Activated B cell treated with CpG ODN at 0.5 μM for 24 hours (primary cell): ENCODE measurements at regions not wholly inside any gene's neighbourhood (a gene's known extent, or its start where the extent isn't known, plus 50 kb on each side); places are given as distances from the start of the nearest gene placed in this dataset.
"Not testable (repeated sequence)": the region's sequence is repeated elsewhere in the genome, so short reads cannot be mapped to it uniquely, and the experiment has no call there.

Experiments
- ATAC-seq: fragments of 200-7000 bp; cut with Tn5 transposase; one replicate; pipeline ENCODE4 v1.10.0; 2021; ENCODE audit warnings: low read depth, mild to moderate bottlenecking, moderate library complexity
- CTCF ChIA-PET: fragments of 350-600 bp; sonication (Branson Sonifier 250); formaldehyde crosslinking; loops from one replicate; lab custom pipeline; 2021; ENCODE audit warnings: antibody characterized with exemption; lab: Charles Lee
- POLR2A ChIA-PET: fragments of 350-600 bp; sonication (Branson Sonifier 250); formaldehyde crosslinking; loops from one replicate; lab custom pipeline; 2021; ENCODE audit warnings: antibody characterized with exemption; lab: Charles Lee
- DNase-seq: peaks from one replicate; pipeline ENCODE4 v3.0.0; 2022
- H3K27ac Mint-ChIP-seq: one replicate; pipeline ENCODE4 v1.8.0; 2020; ENCODE audit warnings: mixed read lengths
- H3K27me3 Mint-ChIP-seq: one replicate; pipeline ENCODE4 v1.8.0; 2021; ENCODE audit warnings: mixed read lengths
- H3K36me3 Mint-ChIP-seq: one replicate; pipeline ENCODE4 v1.8.0; 2021; ENCODE audit warnings: low read depth, mixed read lengths
- H3K4me1 Mint-ChIP-seq: one replicate; pipeline ENCODE4 v1.8.0; 2021; ENCODE audit warnings: mixed read lengths
- H3K4me3 Mint-ChIP-seq: one replicate; pipeline ENCODE4 v1.8.0; 2020; ENCODE audit warnings: mild to moderate bottlenecking, mixed read lengths
- H3K9me3 Mint-ChIP-seq: one replicate; pipeline ENCODE4 v1.8.0; 2020; ENCODE audit warnings: mixed read lengths
- intact Hi-C: fragments of 100-400 bp; cut with micrococcal nuclease; formaldehyde crosslinking; loops from one replicate; pipeline ENCODE4 v1.15.1; 2024
- TF ChIP-seq, protein P1 (sequence below): fragments of 200-600 bp; IDR thresholded peaks from one replicate; pipeline ENCODE4 v1.8.0; 2022; ENCODE audit warnings: antibody characterized with exemption, mild to moderate bottlenecking

DNA sequence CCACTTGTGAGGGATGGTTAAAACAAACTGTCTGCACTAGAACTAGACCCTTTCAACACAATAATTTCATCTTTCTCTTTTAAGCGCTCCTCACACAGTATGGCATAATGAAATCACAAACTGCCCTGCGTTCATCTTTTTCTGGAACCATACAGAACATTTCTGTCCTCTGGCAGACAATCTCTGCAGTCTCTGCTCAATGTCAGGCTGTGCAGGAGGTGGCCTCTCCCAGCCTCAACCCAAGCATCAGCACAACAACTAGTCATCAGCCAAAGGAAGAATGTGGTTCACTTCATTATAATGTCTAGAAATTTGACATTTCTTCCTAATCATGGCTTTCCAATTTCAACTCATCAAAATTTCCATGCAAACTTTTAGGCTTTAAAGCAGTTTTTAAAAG lies 125.1 kb upstream of the STARD13 start:
- POLR2A ChIA-PET, result no interaction called here

GRCh38 chr13:33411312-33411711 lies 125.8 kb upstream of the STARD13 start:
- Mint-ChIP-seq H3K36me3 (no peaks in the 10 kb centered on the region), H3K9me3 (no peaks in the 10 kb centered on the region), H3K4me1 (no peaks in the 10 kb centered on the region), H3K27ac (no peak overlapping the region), H3K27me3 (peaks cover 14% of the 10 kb centered on the region), H3K4me3 (no peak overlapping the region)
- POLR2A ChIA-PET, result no interaction called here
- ATAC-seq (no peak), DNase-seq (no peak)
- intact Hi-C loops, result no loop called here
- CTCF ChIA-PET, result no interaction called here
- TF ChIP-seq, protein P1, sequence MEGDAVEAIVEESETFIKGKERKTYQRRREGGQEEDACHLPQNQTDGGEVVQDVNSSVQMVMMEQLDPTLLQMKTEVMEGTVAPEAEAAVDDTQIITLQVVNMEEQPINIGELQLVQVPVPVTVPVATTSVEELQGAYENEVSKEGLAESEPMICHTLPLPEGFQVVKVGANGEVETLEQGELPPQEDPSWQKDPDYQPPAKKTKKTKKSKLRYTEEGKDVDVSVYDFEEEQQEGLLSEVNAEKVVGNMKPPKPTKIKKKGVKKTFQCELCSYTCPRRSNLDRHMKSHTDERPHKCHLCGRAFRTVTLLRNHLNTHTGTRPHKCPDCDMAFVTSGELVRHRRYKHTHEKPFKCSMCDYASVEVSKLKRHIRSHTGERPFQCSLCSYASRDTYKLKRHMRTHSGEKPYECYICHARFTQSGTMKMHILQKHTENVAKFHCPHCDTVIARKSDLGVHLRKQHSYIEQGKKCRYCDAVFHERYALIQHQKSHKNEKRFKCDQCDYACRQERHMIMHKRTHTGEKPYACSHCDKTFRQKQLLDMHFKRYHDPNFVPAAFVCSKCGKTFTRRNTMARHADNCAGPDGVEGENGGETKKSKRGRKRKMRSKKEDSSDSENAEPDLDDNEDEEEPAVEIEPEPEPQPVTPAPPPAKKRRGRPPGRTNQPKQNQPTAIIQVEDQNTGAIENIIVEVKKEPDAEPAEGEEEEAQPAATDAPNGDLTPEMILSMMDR, result no peak

More for the DNA sequence above, 125.1 kb upstream of the STARD13 start:
- Mint-ChIP-seq H3K4me1 (no peaks in the 10 kb centered on the region), H3K27me3 (peaks cover 14% of the 10 kb centered on the region), H3K4me3 (no peak overlapping the region), H3K9me3 (no peaks in the 10 kb centered on the region), H3K27ac (no peak overlapping the region), H3K36me3 (no peaks in the 10 kb centered on the region)
- DNase-seq (no peak), ATAC-seq (no peak)
- intact Hi-C loops, result no loop called here
- TF ChIP-seq, protein P1, result no peak
- CTCF ChIA-PET, result no interaction called here

DNA sequence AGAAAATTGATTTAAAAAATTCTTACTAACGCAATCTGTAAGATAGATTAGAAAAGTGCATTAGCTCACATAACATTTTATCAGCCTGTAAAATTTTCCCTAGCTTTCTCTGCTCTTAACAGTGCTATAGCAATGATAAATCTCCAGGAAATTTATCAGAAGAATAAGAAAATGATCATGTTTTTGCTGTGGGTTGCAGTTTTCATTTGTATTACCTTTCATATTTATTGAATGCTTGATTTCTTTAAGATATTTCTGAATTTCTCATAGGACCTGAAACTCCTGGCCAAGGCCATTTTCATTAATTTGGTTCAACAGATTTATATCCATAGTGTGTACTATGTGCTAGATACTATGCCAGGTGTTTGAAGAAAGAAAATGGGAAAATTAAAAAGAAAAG lies 130.3 kb upstream of the STARD13 start:
- ChIA-PET CTCF (no interaction called here), POLR2A (no interaction called here)
- TF ChIP-seq, protein P1, result no peak
- Mint-ChIP-seq H3K36me3 (no peaks in the 10 kb centered on the region), H3K27me3 (peaks cover 14% of the 10 kb centered on the region), H3K4me3 (no peak overlapping the region), H3K9me3 (peaks cover 5% of the 10 kb centered on the region), H3K27ac (no peak overlapping the region), H3K4me1 (no peaks in the 10 kb centered on the region)
- intact Hi-C loops, result no loop called here
- ATAC-seq, result no peak
- DNase-seq, result no peak

DNA sequence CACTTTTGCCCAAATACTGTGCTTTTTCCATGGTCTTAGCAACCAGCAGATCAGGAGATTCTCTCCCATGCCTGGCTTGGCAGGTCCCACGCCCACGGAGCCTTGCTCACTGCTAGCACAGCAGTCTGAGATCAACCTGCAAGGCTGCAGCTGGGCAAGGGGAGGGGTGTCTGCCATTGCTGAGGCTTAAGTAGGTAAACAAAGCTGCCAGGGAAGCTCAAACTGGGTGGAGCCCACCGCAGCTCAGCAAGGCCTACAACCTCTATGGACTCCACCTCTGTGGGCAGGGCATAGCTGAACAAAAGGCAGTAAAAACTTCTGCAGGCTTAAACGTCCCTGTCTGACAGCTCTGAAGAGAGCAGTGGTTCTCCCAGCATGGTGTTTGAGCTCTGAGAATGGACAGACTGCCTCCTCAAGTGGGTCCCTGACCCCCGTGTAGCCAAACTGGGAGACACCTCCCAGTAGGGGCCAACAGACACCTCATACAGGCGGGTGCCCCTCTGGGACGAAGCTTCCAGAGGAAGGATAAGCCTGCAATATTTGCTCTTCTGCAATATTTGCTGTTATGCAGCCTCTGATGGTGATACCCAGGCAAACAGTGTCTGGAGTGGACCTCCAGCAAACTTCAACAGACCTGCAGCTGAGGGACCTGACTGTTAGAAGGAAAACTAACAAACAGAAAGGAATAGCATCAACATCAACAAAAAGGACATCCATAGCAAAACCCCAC lies 132.8 kb upstream of the STARD13 start:
- H3K9me3 Mint-ChIP-seq, intact Hi-C loops, CTCF ChIA-PET, H3K27ac Mint-ChIP-seq, DNase-seq, ATAC-seq, H3K4me3 Mint-ChIP-seq, H3K36me3 Mint-ChIP-seq, POLR2A ChIA-PET, H3K4me1 Mint-ChIP-seq, H3K27me3 Mint-ChIP-seq: not testable (repeated sequence)

- CTCF ChIA-PET, DNase-seq, POLR2A ChIA-PET, H3K36me3 Mint-ChIP-seq, intact Hi-C loops, ATAC-seq, H3K9me3 Mint-ChIP-seq, H3K27ac Mint-ChIP-seq, H3K4me3 Mint-ChIP-seq, H3K27me3 Mint-ChIP-seq, H3K4me1 Mint-ChIP-seq: not testable (repeated sequence)
Observed at GRCh38 chr13:33420117-33420516, 134.6 kb upstream of the STARD13 start.

- peaks cover 8% of the 10 kb centered on the region for H3K9me3 Mint-ChIP-seq
- ATAC-seq (no peak), DNase-seq (no peak)
- TF ChIP-seq, protein P1, result no peak
- ChIA-PET POLR2A (no interaction called here), CTCF (no interaction called here)
- no peak overlapping the region for H3K27ac Mint-ChIP-seq
- H3K27me3 Mint-ChIP-seq, result peaks cover 3% of the 10 kb centered on the region
- intact Hi-C loops, result no loop called here
- peaks cover 6% of the 10 kb centered on the region for H3K4me1 Mint-ChIP-seq
- no peak overlapping the region for H3K4me3 Mint-ChIP-seq
- no peaks in the 10 kb centered on the region for H3K36me3 Mint-ChIP-seq
Observed at GRCh38 chr13:33426131-33426530, 140.6 kb upstream of the STARD13 start.
